A549 (cell line): ENCODE measurements at regions not wholly inside any gene's neighbourhood (a gene's known extent, or its start where the extent isn't known, plus 50 kb on each side); places are given as distances from the start of the nearest gene placed in this dataset.

Experiments
- ATAC-seq, 2 experiments: fragments of 200-7000 bp in 1 of 2; fragments of >200 bp in 1 of 2; cut with Nextera tagmentation in 1 of 2; cut with Tn5 transposase in 1 of 2; 3 replicates each; pipeline versions ENCODE4 v1.8.0 to v1.9.1; 2018 to 2020; ENCODE audit warnings: mild to moderate bottlenecking in 1 of 2, moderate library complexity in 1 of 2
- CTCF ChIA-PET: fragments of 300-600 bp; sonication (Branson Sonifier 250); formaldehyde crosslinking; extraction: SDS; loops from one replicate; lab custom pipeline; 2021; ENCODE audit warnings: antibody characterized with exemption, inconsistent platforms; lab: Yijun Ruan, JAX
- POLR2A ChIA-PET: fragments of 350-600 bp; formaldehyde crosslinking; extraction: SDS; loops from one replicate; lab custom pipeline; 2021; ENCODE audit warnings: antibody characterized with exemption, inconsistent platforms; lab: Yijun Ruan, JAX
- DNase-seq, 2 experiments: peaks; one replicate each; pipeline versions ENCODE4 v3.0.0 to v3.0.0-alpha.2; 2011 to 2016; ENCODE audit warnings: low read depth in 1 of 2, low spot score in 1 of 2
- FAIRE-seq: peaks from 2 replicates; lab custom pipeline; 2011; peaks lifted over from hg19 to GRCh38; lab: Jason Lieb, UNC
- H3K27ac ChIP-seq, 2 experiments: fragments of >200 bp; sonication (Bioruptor Twin); formaldehyde crosslinking; 3 replicates each; pipeline ENCODE4 v1.5.1; 2016 to 2017
- H3K4me1 ChIP-seq: fragments of >200 bp; sonication (Bioruptor Twin); formaldehyde crosslinking; 3 replicates; pipeline ENCODE4 v1.6.1; 2016
- H3K4me2 ChIP-seq: fragments of >200 bp; sonication (Bioruptor Twin); formaldehyde crosslinking; 3 replicates; pipeline ENCODE4 v1.6.1; 2016
- H3K4me3 ChIP-seq: fragments of >200 bp; sonication (Bioruptor Twin); formaldehyde crosslinking; 3 replicates; pipeline ENCODE4 v1.5.1; 2016
- H3K9me3 ChIP-seq: fragments of >200 bp; sonication (Bioruptor Twin); formaldehyde crosslinking; 3 replicates; pipeline ENCODE4 v1.6.1; 2016
- CEBPB ChIP-seq, 2 experiments: fragments of >200 bp in 1 of 2; sonication (Bioruptor Twin) in 1 of 2; formaldehyde crosslinking in 1 of 2; IDR thresholded peaks; 2 replicates each; pipeline ENCODE4 v1.6.1; 2012 to 2016
- CHD2 ChIP-seq: fragments of 150-350 bp; IDR thresholded peaks from 2 replicates; pipeline ENCODE4 v1.6.1; 2014; ENCODE audit warnings: low read length; ENCODE audit not compliant: partially characterized antibody
- EHF ChIP-seq: fragments of 250-450 bp; sonication (Bioruptor Pico); IDR thresholded peaks from 2 replicates; pipeline ENCODE4 v1.5.0; 2020; ENCODE audit warnings: mild to moderate bottlenecking
- EP300 ChIP-seq, 2 experiments: fragments of >200 bp; sonication (Bioruptor Twin); formaldehyde crosslinking; IDR thresholded peaks; 2 replicates in 1 of 2; 3 replicates in 1 of 2; pipeline ENCODE4 v1.6.1; 2016 to 2017
- FOSB ChIP-seq: fragments of 250-450 bp; sonication (Bioruptor Pico); IDR thresholded peaks from 2 replicates; pipeline ENCODE4 v1.5.0; 2020; ENCODE audit warnings: mild to moderate bottlenecking, moderate library complexity
- FOXS1 ChIP-seq: fragments of 250-450 bp; sonication (Bioruptor Pico); IDR thresholded peaks from 2 replicates; pipeline ENCODE4 v1.5.0; 2020; ENCODE audit warnings: mild to moderate bottlenecking, moderate library complexity
- GATA3 ChIP-seq: IDR thresholded peaks from 2 replicates; pipeline ENCODE4 v1.6.1; 2012; ENCODE audit warnings: borderline replicate concordance
- HES2 ChIP-seq: fragments of >200 bp; sonication (Bioruptor Twin); formaldehyde crosslinking; IDR thresholded peaks from 2 replicates; pipeline ENCODE4 v1.6.1; 2016
- JUNB ChIP-seq: fragments of >200 bp; sonication (Bioruptor Twin); formaldehyde crosslinking; IDR thresholded peaks from 2 replicates; pipeline ENCODE4 v1.6.1; 2016
- KDM5A ChIP-seq: fragments of 200-600 bp; sonication (generic); IDR thresholded peaks from 2 replicates; pipeline ENCODE4 v1.6.1; 2016; ENCODE audit warnings: antibody characterized with exemption, mild to moderate bottlenecking
- MAFK ChIP-seq: fragments of 450-650 bp; IDR thresholded peaks from 2 replicates; pipeline ENCODE4 v1.6.1; 2014; ENCODE audit not compliant: partially characterized antibody
- MAZ ChIP-seq: fragments of 150-350 bp; IDR thresholded peaks from 2 replicates; pipeline ENCODE4 v1.6.1; 2014; ENCODE audit warnings: antibody characterized with exemption, low read depth, low read length, borderline replicate concordance
- MYC ChIP-seq: IDR thresholded peaks from 2 replicates; pipeline ENCODE4 v1.6.1; 2012; ENCODE audit warnings: mild to moderate bottlenecking, inconsistent platforms, low read length, improper control_type of control experiment, borderline replicate concordance
- PHF8 ChIP-seq: fragments of 200-600 bp; sonication (generic); IDR thresholded peaks from 2 replicates; pipeline ENCODE4 v1.6.1; 2016; ENCODE audit warnings: low read depth, mild to moderate bottlenecking, antibody characterized with exemption, moderate library complexity, borderline replicate concordance
- POLR2A ChIP-seq: IDR thresholded peaks from 2 replicates; pipeline ENCODE4 v1.6.1; 2012; ENCODE audit warnings: mild to moderate bottlenecking, low read length
- SREBF2 ChIP-seq: fragments of 450-650 bp; IDR thresholded peaks from 2 replicates; pipeline ENCODE4 v1.6.1; 2014; ENCODE audit warnings: mild to moderate bottlenecking, moderate library complexity
- ZNF302 ChIP-seq: fragments of 250-450 bp; sonication (Bioruptor Pico); IDR thresholded peaks from 2 replicates; pipeline ENCODE4 v1.9.0; 2021; ENCODE audit warnings: inconsistent platforms, mild to moderate bottlenecking, moderate library complexity
- ZSCAN20 ChIP-seq: fragments of 250-450 bp; sonication (Bioruptor Pico); IDR thresholded peaks from 2 replicates; pipeline ENCODE4 v1.8.0; 2022; ENCODE audit warnings: mild to moderate bottlenecking, moderate library complexity
- WGBS: methylation state at CpG from one replicate; pipeline ENCODE4 v1.1.6; 2017; ENCODE audit errors: missing lambda C conversion rate; 5-methylcytosine and 5-hydroxymethylcytosine counted together
- TF ChIP-seq, protein P1 (sequence below): IDR thresholded peaks from 2 replicates; pipeline ENCODE4 v1.6.1; 2012; ENCODE audit warnings: low read depth, borderline replicate concordance
- TF ChIP-seq, protein P2 (sequence below): fragments of 150-350 bp; IDR thresholded peaks from 2 replicates; pipeline ENCODE4 v1.6.1; 2014; ENCODE audit warnings: low read depth, mild to moderate bottlenecking, low read length
- TF ChIP-seq, protein P3 (sequence below): fragments of 250-450 bp; sonication (Bioruptor Pico); IDR thresholded peaks from 2 replicates; pipeline ENCODE4 v1.5.0; 2021; ENCODE audit warnings: mild to moderate bottlenecking, moderate library complexity, borderline replicate concordance
- TF ChIP-seq, protein P4 (sequence below): fragments of >200 bp; sonication (Bioruptor Twin); formaldehyde crosslinking; IDR thresholded peaks from 3 replicates; pipeline ENCODE4 v1.6.1; 2016

- POLR2A ChIA-PET, result no interaction called here
- CTCF ChIA-PET, result no interaction called here
- Histone ChIP-seq H3K4me2 (no peak overlapping the region), H3K4me3 (no peak overlapping the region), H3K4me1 (no peaks in the 10 kb centered on the region), H3K27ac (no peak overlapping the region), H3K9me3 (peaks cover 7% of the 10 kb centered on the region; the same call in 1 of the 3 replicates)
- DNase-seq (no peak), ATAC-seq (no peak), FAIRE-seq (no peak)
- TF ChIP-seq HES2 (no peak), FOSB (no peak), CHD2 (no peak), ZNF302 (CRISPR knock-in tag) (no peak), EHF (no peak)
- 0% methylated on average over 2 of the region's 3 CpGs for WGBS
Observed at GRCh38 chr10:76732306-76732705, 905.3 kb downstream of the KCNMA1 start.

- Histone ChIP-seq H3K4me2 (no peak overlapping the region), H3K4me1 (no peaks in the 10 kb centered on the region), H3K27ac (no peak overlapping the region), H3K9me3 (peaks cover 7% of the 10 kb centered on the region; the same call in 1 of the 3 replicates), H3K4me3 (no peak overlapping the region)
- WGBS, result 0% methylated on average over 1 of the region's 1 CpG
- ChIA-PET CTCF (no interaction called here), POLR2A (no interaction called here)
- FAIRE-seq, result no peak
- DNase-seq, result no peak
- no peak for ATAC-seq
- no peak for TF ChIP-seq EP300 (IDR thresholded peaks at IDR 0.05)
- TF ChIP-seq, protein P1, sequence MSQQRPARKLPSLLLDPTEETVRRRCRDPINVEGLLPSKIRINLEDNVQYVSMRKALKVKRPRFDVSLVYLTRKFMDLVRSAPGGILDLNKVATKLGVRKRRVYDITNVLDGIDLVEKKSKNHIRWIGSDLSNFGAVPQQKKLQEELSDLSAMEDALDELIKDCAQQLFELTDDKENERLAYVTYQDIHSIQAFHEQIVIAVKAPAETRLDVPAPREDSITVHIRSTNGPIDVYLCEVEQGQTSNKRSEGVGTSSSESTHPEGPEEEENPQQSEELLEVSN, result no peak
- TF ChIP-seq GATA3, result no peak
- TF ChIP-seq, protein P2, sequence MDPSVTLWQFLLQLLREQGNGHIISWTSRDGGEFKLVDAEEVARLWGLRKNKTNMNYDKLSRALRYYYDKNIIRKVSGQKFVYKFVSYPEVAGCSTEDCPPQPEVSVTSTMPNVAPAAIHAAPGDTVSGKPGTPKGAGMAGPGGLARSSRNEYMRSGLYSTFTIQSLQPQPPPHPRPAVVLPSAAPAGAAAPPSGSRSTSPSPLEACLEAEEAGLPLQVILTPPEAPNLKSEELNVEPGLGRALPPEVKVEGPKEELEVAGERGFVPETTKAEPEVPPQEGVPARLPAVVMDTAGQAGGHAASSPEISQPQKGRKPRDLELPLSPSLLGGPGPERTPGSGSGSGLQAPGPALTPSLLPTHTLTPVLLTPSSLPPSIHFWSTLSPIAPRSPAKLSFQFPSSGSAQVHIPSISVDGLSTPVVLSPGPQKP, result no peak
- TF ChIP-seq ZSCAN20 (CRISPR knock-in tag), result no peak
Observed at GRCh38 chr10:76729841-76730487, 907.6 kb downstream of the KCNMA1 start.

- no peak overlapping the region for H3K4me3 ChIP-seq
- no peaks in the 10 kb centered on the region for H3K4me1 ChIP-seq
- DNase-seq (no peak), ATAC-seq (no peak), FAIRE-seq (no peak)
- TF ChIP-seq PHF8, result no peak
- CTCF ChIA-PET, result no interaction called here
- POLR2A ChIA-PET, result no interaction called here
- H3K9me3 ChIP-seq, result peaks cover 7% of the 10 kb centered on the region; the same call in 1 of the 3 replicates
- no peak overlapping the region for H3K27ac ChIP-seq
- H3K4me2 ChIP-seq, result no peak overlapping the region
Observed at GRCh38 chr10:76729346-76729745, 908.3 kb downstream of the KCNMA1 start.

- Histone ChIP-seq H3K4me1 (no peaks in the 10 kb centered on the region), H3K27ac (no peak overlapping the region), H3K4me3 (no peak overlapping the region), H3K4me2 (no peak overlapping the region), H3K9me3 (peaks cover 3% of the 10 kb centered on the region; the same call in 1 of the 3 replicates)
- WGBS, result 0% methylated on average over 2 of the region's 2 CpGs
- CTCF ChIA-PET, result no interaction called here
- DNase-seq (no peak), FAIRE-seq (no peak), ATAC-seq (no peak)
- no peak for TF ChIP-seq CEBPB (IDR thresholded peaks at IDR 0.05)
- no peak for TF ChIP-seq EHF
- no peak for TF ChIP-seq POLR2A
- POLR2A ChIA-PET, result no interaction called here
Observed at GRCh38 chr10:76727038-76727437, 910.6 kb downstream of the KCNMA1 start.

DNA sequence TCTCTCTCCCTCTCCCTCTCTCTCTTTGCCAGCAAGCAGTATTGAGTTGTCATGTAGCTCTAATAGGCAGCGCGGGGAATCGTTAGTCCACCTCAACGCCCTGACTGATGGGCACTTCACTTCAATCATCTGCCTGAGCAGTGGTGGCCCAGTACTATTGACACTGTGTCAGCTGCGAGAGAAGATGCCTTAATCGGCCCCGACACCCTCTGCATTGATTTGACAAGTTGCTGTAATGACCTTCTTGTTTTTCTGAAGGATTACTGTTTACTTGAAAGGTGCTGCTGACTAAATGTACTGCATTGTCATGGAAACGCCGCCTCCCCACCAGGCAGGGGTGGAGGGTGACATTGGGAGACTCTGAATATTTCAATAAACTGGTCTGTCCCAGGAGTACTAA, 913.8 kb downstream of the KCNMA1 start:
- DNase-seq (no peak), FAIRE-seq (no peak), ATAC-seq (no peak)
- no peak overlapping the region for H3K4me2 ChIP-seq
- ChIA-PET POLR2A (no interaction called here), CTCF (no interaction called here)
- 33% methylated on average over 9 of the region's 9 CpGs for WGBS
- H3K4me3 ChIP-seq, result no peak overlapping the region
- H3K4me1 ChIP-seq, result no peaks in the 10 kb centered on the region
- H3K27ac ChIP-seq, result no peak overlapping the region
- no peaks in the 10 kb centered on the region for H3K9me3 ChIP-seq
- TF ChIP-seq CHD2 (no peak), MAZ (no peak), MAFK (no peak), CEBPB (IDR thresholded peaks at IDR 0.05) (no peak), FOXS1 (CRISPR knock-in tag) (no peak), GATA3 (no peak), MYC (no peak), JUNB (no peak), KDM5A (no peak), SREBF2 (no peak)
- TF ChIP-seq, protein P3, sequence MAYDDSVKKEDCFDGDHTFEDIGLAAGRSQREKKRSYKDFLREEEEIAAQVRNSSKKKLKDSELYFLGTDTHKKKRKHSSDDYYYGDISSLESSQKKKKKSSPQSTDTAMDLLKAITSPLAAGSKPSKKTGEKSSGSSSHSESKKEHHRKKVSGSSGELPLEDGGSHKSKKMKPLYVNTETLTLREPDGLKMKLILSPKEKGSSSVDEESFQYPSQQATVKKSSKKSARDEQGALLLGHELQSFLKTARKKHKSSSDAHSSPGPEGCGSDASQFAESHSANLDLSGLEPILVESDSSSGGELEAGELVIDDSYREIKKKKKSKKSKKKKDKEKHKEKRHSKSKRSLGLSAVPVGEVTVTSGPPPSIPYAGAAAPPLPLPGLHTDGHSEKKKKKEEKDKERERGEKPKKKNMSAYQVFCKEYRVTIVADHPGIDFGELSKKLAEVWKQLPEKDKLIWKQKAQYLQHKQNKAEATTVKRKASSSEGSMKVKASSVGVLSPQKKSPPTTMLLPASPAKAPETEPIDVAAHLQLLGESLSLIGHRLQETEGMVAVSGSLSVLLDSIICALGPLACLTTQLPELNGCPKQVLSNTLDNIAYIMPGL (CRISPR knock-in tag), result no peak
- TF ChIP-seq, protein P4, sequence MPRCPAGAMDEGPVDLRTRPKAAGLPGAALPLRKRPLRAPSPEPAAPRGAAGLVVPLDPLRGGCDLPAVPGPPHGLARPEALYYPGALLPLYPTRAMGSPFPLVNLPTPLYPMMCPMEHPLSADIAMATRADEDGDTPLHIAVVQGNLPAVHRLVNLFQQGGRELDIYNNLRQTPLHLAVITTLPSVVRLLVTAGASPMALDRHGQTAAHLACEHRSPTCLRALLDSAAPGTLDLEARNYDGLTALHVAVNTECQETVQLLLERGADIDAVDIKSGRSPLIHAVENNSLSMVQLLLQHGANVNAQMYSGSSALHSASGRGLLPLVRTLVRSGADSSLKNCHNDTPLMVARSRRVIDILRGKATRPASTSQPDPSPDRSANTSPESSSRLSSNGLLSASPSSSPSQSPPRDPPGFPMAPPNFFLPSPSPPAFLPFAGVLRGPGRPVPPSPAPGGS, result no peak
- TF ChIP-seq, protein P1, result no peak
